Kidney capillary endothelial cell (primary cell): ENCODE measurements at regions not wholly inside any gene's neighbourhood (a gene's known extent, or its start where the extent isn't known, plus 50 kb on each side); places are given as distances from the start of the nearest gene placed in this dataset.

Experiments used
- DNase-seq: peaks from one replicate; pipeline ENCODE4 v3.0.0-alpha.2; 2018; ENCODE audit warnings: low spot score

GRCh38 chr14:85224241-85224640, 305.7 kb upstream of the FLRT2 start:
- DNase-seq: no peak

DNA sequence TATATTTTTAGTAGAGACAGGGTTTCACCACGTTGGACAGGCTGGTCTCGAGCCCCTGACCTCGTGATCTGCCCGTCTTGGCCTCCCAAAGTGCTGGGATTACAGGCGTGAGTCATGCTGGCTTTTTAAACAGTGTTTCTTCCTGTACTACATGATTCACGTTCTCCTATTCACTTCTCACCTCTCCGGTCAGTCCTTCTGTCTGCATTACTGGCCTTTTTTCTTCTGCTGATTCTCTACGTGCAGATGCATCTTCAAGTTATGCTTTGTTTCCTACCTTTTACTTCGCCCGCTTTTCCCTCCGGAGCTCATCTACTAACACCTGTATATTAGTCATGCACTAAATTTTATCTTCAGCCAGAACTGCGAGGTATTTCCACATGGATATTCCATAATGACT, 296.2 kb upstream of the FLRT2 start:
- no peak for DNase-seq

- DNase-seq: no peak
These were observed 295.6 kb upstream of the FLRT2 start for GRCh38 chr14:85234156-85235025.

- no peak for DNase-seq
These were observed 294.1 kb upstream of the FLRT2 start for GRCh38 chr14:85235868-85236267.

- DNase-seq: no peak
These were observed 293.6 kb upstream of the FLRT2 start for GRCh38 chr14:85236296-85236695.

GRCh38 chr14:85239791-85240190, 290.2 kb upstream of the FLRT2 start:
- no peak for DNase-seq

DNA sequence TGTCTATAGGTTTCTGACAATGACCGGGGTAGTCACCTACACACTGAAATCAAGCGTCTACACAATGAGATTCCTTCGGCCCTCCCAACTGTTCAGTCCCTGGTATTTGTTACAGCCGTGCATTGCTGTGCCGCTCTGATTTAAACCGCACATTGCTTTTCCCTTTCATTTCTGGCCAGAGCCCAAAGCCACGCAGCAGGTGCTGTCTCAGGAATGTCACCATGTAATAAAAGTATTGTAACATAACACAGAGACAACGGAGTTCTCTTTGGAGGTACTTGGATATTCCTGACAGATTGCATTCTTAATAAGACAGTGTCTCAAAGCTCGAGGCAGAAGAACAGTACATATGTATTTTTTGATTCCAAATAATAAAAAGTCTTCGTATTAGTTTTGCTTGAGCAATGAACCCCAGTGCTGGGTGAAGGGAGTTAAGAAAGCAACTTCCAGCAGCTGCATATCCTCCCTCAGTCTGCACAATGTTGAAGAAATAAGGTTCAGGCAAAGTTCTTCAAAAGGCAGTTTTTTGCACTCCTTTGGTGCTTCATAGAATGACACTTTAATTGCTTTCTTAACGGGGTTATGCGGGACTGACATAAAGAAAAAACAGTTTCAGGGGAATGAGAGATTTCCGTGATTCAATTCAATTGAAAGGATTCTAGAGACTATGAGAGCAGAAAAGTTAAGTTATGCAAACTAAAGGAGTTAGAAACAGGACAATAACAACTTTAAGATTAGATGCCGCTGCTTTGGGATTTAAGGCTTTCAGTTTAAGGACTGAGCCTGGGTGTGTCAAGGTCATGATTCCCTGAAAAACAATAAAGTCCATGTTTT, 288.7 kb upstream of the FLRT2 start:
- no peak for DNase-seq

DNA sequence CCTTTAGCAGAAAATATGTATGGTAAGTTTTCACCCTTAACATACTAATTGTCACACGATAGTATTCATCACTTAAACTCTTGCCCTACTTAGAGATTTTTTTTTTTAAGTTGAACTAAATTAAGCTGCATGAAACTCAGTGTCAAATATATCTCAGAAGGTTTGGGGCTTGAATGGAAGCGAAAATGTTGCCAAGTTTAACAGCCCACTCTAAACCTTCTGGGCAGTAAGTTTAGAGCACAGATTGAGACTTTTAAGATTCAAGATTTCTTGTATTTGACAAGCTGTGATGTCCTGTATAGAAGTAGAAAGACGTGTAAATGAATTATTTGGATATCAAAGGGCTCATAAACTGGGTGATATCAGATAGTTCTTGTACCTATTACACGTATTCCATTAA, 287.3 kb upstream of the FLRT2 start:
- DNase-seq: no peak

DNA sequence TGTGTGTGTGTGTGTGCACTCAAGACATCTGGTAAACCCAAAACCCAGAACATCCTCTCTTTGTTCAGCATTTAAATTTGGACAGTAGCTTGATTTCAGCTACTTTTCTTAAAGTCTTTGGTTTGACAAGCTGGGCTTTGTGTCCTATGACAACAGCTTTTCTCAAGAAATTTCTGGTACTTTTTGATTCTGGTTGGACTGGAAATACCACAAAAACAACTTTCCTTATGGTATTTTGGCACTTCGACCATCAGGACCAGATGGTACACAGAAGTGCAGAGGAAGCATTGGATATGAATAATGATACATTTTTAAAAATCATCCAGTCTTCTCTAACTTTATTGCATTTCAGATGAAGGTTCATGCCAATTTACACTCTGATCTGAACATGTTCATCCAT, 286.6 kb upstream of the FLRT2 start:
- DNase-seq: no peak

DNA sequence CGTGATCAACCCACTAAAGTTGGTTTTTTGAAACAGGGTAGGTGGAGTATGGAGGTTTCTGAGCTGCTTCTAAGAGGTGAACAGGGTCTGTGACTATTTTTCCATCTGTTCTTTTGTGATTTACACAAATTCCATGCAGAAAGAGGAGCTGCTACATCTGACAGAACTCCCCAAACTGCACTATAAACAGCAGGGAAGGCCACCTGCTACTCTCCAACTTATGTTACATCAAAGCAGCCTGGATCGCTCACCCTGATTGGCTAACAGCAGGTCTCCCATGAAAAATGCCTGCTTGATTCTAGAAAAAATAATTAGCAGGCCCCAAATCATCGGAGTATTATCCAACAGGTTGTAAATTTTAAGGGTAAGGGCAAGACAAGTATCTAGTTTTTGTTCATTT, 282.9 kb upstream of the FLRT2 start:
- DNase-seq: no peak

DNA sequence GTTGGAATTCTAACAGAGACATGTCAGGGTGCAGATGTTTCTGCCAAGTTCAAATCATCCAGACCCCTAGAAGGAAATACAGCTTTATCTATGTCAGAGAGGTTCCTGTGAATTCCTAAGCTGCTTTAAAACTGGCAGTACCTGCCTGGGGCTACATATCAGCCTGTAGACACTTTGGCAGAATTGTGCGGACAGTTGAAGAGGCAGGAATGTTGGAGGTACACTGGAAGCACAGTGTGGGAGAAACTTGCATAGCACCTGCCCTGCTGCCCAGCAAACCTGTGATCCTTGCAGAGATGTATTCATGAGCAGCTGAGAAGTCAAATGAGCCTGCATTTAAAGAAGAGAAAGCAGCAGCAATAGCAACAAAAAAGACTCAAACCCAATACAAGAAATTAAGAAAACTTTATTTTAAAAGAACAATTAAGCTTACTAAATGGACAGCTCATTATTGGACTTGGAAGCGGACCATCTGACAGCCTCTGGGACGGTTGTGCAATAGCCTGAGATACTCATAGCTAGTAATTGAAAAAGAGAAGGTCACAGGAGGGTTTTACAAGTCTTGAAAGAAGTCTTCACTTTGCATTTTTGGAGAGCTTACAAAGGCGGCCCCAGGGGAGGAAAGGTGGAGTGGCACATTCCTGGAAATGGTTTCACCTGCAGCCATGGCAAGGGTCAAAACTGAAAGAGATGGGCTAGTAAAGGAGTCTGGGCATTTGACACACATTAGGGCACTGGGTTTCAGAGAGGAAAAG, 280.9 kb upstream of the FLRT2 start:
- no peak for DNase-seq

DNA sequence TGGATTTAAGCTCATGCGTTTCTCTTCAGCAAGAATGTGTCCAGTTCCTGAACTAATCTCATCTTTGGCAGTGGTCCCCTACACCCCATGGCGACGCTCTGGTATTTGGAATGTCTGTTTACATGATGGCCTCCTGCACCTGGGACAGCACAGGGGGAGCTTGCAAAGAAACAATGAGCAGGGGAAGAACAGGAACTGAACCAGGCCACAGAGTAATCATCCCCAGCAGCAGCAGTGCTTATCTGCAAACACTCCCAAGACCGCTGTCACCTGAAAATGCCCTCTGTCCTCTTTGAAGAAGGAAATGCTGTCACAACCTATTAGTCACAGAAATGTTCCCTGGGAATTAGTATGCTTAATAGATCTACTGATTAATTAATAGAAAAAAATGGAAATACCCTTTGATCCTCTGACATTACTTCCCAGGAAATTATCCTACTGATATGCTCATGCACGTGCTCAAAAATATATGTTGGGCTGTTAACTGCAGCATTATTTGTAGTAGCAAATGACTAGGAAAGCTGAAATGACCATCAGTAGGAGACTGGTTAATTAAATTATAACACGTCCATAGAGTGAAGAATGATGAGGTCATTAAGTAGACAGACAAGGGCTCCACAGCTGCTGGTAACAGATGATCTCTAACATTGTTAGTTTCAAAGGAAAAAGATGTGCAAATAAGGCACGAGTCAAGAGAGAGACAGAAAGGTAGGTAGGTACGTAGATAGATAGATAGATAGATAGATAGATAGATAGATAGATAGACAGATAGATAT, 279.3 kb upstream of the FLRT2 start:
- no peak for DNase-seq

DNA sequence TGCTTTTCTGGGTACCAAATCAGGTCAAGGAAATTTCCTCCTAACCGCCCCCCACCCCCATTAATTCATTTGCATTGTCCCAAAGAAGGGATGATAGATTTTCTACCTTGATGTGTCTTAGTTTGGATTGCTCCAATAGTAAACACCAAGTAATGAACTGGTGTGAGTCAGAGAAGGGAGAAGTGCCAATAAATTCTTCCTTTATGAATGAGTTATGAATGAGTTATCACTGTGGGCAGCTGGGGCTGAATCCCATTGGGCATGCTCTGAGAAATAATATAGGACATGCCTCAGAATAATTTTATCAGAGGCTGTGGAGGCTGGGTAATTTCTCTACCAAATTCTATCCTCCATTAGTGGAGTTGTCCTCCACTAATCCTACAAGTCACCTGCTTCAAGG, 277.9 kb upstream of the FLRT2 start:
- DNase-seq: peak; percentile 44

DNA sequence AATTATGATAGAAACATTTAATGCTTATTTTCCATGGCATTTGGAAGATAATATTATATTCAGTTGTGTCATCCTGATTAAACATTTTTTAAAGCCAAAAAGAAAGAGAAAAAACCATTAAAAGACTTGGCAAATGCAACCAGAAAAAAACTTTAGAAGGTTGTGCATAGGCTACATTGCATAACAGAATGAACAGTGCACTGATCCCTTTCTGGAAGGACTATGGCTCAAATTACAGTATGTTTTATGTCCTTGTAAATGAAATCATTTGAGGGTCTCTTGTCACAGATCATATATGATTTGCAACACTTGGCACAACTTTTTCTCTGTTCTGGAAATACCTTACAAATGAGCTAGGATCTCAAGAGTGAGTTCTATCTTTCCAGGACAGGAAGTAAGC, 275.2 kb upstream of the FLRT2 start:
- DNase-seq: no peak

DNA sequence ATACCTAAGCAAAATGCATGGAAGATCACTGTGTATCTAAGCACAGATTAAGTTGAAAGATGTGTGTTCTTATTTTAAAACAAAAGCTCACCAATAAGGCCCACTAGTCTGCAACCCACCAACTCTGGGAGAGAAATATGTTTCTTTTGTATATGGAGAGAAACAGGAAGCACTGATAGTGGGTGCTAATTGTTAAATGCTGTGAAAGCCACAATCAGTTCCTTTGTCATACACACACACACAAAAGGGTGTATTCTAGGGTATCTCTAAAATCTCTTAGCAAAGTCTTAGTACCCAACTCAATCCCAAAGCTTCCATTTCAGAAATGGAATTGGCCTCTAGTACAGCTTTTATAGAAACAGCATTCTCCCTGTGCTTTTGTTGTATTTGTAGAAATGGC, 272.7 kb upstream of the FLRT2 start:
- DNase-seq: no peak

GRCh38 chr14:85263916-85264675, 265.8 kb upstream of the FLRT2 start:
- no peak for DNase-seq

DNA sequence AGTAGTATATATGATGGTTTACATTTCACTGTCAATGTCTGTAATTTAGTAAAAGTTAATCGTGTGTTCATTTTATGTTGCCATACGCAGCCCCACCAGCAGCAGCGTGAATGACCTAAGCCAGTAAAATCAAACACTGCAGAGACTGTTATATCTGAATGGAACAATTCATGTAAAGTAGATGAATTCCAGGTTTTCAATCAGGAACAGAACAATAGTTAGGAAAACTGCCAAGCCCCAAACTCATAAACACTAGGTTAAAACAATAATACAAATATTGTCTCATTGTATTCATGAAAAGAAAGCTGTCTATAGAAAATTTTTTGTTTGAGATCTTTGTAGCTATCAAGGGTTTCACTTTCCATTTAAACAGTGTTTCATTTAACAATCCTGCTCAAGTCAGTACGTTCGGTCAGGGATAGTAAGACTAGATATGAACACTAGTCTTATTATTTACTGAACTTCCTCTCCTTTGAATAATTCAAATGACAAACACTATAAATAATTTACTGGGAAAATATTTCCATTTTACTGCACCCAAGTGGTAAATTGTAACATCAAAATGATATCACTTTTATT, 256.8 kb upstream of the FLRT2 start:
- peak; percentile 11 for DNase-seq

- no peak for DNase-seq
These were observed 256.0 kb upstream of the FLRT2 start for GRCh38 chr14:85273952-85274351.

GRCh38 chr14:85276161-85276978, 253.6 kb upstream of the FLRT2 start:
- DNase-seq: no peak

DNA sequence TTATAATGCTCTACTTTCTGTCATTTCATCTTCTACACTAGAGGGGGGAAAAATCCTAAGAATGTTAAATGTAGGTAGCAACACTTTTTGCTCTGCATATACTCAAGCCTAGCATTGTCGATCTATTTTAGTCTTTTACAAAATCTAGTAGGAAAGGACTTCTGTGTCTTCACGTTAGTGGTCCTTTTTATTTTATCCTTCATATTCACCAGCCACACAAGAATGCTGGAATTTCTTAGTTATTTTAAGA, 253.0 kb upstream of the FLRT2 start:
- DNase-seq: no peak
